ENCODE measurements at regions not wholly inside any gene's neighbourhood (a gene's known extent, or its start where the extent isn't known, plus 50 kb on each side); places are given as distances from the start of the nearest gene placed in this dataset.

DNA sequence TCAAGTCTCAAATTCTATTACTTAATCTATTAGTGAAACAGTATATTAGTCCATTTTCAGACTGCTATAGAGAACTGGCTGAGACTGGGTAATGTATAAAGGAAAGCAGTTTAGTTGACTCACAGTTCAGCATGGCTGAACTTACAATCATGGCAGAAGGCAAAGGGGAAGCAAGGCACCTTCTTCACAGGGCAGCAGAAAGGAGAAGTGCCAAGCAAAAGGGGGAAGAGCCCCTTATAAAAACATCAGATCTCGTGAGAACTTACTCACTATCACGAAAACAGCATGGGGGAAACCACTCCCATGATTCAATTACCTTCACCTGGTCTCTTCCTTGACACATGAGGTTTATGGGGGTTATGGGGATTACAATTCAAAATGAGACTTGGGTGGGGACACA, 67.9 kb upstream of the CHSY3 start:
- no peaks in the 10 kb centered on the region for H3K9me1 ChIP-seq (ENCODE audit: control insufficient read depth, extremely low read depth, insufficient read depth, low read length)
- no peak overlapping the region for H3K27ac ChIP-seq (ENCODE audit: control insufficient read depth, insufficient read depth, low read length)
- no peaks in the 10 kb centered on the region for H3K79me2 ChIP-seq (ENCODE audit: control insufficient read depth, insufficient read depth, low read length)
- H3K4me3 ChIP-seq (ENCODE audit: control insufficient read depth in 2 of 3, extremely low read depth in 1 of 3, insufficient read depth in 2 of 3, low read depth in 1 of 3, low read length in 3 of 3), result no peak overlapping the region
- H3K9ac ChIP-seq (ENCODE audit: control insufficient read depth, extremely low read depth, insufficient read depth, low read length), result no peak overlapping the region
- FAIRE-seq (no peak), DNase-seq (ENCODE audit: low read depth, low spot score) (no peak)
- dilution Hi-C loops (cut with MboI; ENCODE audit: extremely low pct_ligation_motif_present, low sequenced_read_pairs), result no loop called here
- H3K9me3 ChIP-seq (ENCODE audit: control insufficient read depth, low read depth, low read length), result no peaks in the 10 kb centered on the region
- TF ChIP-seq, protein P1, sequence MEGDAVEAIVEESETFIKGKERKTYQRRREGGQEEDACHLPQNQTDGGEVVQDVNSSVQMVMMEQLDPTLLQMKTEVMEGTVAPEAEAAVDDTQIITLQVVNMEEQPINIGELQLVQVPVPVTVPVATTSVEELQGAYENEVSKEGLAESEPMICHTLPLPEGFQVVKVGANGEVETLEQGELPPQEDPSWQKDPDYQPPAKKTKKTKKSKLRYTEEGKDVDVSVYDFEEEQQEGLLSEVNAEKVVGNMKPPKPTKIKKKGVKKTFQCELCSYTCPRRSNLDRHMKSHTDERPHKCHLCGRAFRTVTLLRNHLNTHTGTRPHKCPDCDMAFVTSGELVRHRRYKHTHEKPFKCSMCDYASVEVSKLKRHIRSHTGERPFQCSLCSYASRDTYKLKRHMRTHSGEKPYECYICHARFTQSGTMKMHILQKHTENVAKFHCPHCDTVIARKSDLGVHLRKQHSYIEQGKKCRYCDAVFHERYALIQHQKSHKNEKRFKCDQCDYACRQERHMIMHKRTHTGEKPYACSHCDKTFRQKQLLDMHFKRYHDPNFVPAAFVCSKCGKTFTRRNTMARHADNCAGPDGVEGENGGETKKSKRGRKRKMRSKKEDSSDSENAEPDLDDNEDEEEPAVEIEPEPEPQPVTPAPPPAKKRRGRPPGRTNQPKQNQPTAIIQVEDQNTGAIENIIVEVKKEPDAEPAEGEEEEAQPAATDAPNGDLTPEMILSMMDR (optimal IDR thresholded peaks at IDR 0.05 in 1 of 3, IDR thresholded peaks at IDR 0.05 in 1 of 3, conservative IDR thresholded peaks at IDR 0.05 in 1 of 3; ENCODE audit: extremely low read depth in 1 of 3, insufficient read depth in 2 of 3, low read length in 3 of 3), result no peak
- TF ChIP-seq EZH2 (IDR thresholded peaks at IDR 0.05; ENCODE audit: low read length), result no peak
- H3K4me1 ChIP-seq (ENCODE audit: control insufficient read depth, extremely low read depth, insufficient read depth, low read length), result no peaks in the 10 kb centered on the region
- no peak overlapping the region for H2AFZ ChIP-seq (ENCODE audit: control insufficient read depth, low read length)
- H3K4me2 ChIP-seq (ENCODE audit: control insufficient read depth, extremely low read depth, insufficient read depth, low read depth, low read length), result no peak overlapping the region
- H3K27me3 ChIP-seq (ENCODE audit: control insufficient read depth, extremely low read depth, insufficient read depth, low read length), result no peaks in the 10 kb centered on the region
- no peaks in the 10 kb centered on the region for H4K20me1 ChIP-seq (ENCODE audit: control insufficient read depth, extremely low read depth, insufficient read depth, low read length)
- H3K36me3 ChIP-seq (ENCODE audit: control insufficient read depth in 2 of 2, extremely low read depth in 1 of 2, insufficient read depth in 2 of 2, low read length in 2 of 2), result no peaks in the 10 kb centered on the region

DNA sequence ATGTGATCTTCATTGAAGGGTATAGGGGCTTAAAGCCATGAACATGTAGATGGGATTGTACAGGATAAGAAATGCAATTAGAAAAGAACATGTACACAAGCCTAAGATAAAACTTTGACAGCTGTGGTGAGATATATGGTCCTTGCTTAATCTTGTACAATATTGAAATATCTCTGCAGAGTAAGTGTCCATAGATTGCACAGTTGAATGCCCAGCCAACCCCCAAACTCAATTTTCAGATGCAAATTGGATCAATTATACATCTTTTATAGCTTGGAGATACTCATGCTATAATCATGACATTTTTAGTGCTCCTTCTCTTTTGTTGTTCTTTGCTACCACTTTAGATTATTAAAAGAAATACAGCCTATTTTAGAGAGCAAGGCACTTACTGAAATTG, 59.5 kb upstream of the CHSY3 start:
- FAIRE-seq (no peak), DNase-seq (ENCODE audit: low read depth, low spot score) (no peak)
- dilution Hi-C loops (cut with MboI; ENCODE audit: extremely low pct_ligation_motif_present, low sequenced_read_pairs), result no loop called here
- no peaks in the 10 kb centered on the region for H3K79me2 ChIP-seq (ENCODE audit: control insufficient read depth, insufficient read depth, low read length)
- H3K9ac ChIP-seq (ENCODE audit: control insufficient read depth, extremely low read depth, insufficient read depth, low read length), result no peak overlapping the region
- H3K9me3 ChIP-seq (ENCODE audit: control insufficient read depth, low read depth, low read length), result no peaks in the 10 kb centered on the region
- TF ChIP-seq, protein P1 (optimal IDR thresholded peaks at IDR 0.05 in 1 of 3, IDR thresholded peaks at IDR 0.05 in 1 of 3, conservative IDR thresholded peaks at IDR 0.05 in 1 of 3; ENCODE audit: extremely low read depth in 1 of 3, insufficient read depth in 2 of 3, low read length in 3 of 3), result no peak
- no peak for TF ChIP-seq EZH2 (IDR thresholded peaks at IDR 0.05; ENCODE audit: low read length)
- no peaks in the 10 kb centered on the region for H4K20me1 ChIP-seq (ENCODE audit: control insufficient read depth, extremely low read depth, insufficient read depth, low read length)
- no peaks in the 10 kb centered on the region for H3K27me3 ChIP-seq (ENCODE audit: control insufficient read depth, extremely low read depth, insufficient read depth, low read length)
- no peak overlapping the region for H3K4me2 ChIP-seq (ENCODE audit: control insufficient read depth, extremely low read depth, insufficient read depth, low read depth, low read length)
- no peak overlapping the region for H3K4me3 ChIP-seq (ENCODE audit: control insufficient read depth in 2 of 3, extremely low read depth in 1 of 3, insufficient read depth in 2 of 3, low read depth in 1 of 3, low read length in 3 of 3)
- no peaks in the 10 kb centered on the region for H3K4me1 ChIP-seq (ENCODE audit: control insufficient read depth, extremely low read depth, insufficient read depth, low read length)
- H3K36me3 ChIP-seq (ENCODE audit: control insufficient read depth in 2 of 2, extremely low read depth in 1 of 2, insufficient read depth in 2 of 2, low read length in 2 of 2), result no peaks in the 10 kb centered on the region
- H2AFZ ChIP-seq (ENCODE audit: control insufficient read depth, low read length), result no peak overlapping the region
- no peaks in the 10 kb centered on the region for H3K9me1 ChIP-seq (ENCODE audit: control insufficient read depth, extremely low read depth, insufficient read depth, low read length)
- H3K27ac ChIP-seq (ENCODE audit: control insufficient read depth, insufficient read depth, low read length), result no peak overlapping the region
